NOMO-1 treated with DMSO at 0.1 percent for 48 hours (cell line): ENCODE measurements at regions not wholly inside any gene's neighbourhood (a gene's known extent, or its start where the extent isn't known, plus 50 kb on each side); places are given as distances from the start of the nearest gene placed in this dataset.

Source experiments
- DNase-seq: peaks from one replicate; lab custom pipeline; 2025; ENCODE audit not compliant: unreplicated experiment; lab: John Stamatoyannopoulos, UW

DNA sequence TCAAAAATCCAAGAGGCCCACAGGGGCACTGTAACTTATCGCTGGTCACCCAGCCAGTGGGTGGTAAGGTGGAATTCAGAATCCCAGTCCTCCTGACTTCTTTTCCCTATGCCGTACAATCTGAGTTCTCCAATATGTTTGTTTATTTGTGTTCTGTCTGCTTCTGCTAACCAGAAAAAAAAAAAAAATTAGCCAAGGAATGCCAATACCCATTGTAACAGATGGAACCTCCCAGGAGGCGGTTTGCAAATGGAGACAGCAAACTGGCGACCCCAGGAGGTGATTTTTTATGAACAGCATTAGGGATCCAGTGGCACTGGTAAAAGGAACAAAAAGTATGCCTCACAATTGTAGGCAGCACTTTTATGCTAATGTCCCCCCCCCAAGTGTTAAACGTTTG lies 189.0 kb upstream of the FGGY start:
- no peak for DNase-seq

- DNase-seq, result no peak
Observed at GRCh38 chr1:59108481-59109317, 188.2 kb upstream of the FGGY start.

- no peak for DNase-seq
Observed at GRCh38 chr1:59110271-59110670, 186.6 kb upstream of the FGGY start.

DNA sequence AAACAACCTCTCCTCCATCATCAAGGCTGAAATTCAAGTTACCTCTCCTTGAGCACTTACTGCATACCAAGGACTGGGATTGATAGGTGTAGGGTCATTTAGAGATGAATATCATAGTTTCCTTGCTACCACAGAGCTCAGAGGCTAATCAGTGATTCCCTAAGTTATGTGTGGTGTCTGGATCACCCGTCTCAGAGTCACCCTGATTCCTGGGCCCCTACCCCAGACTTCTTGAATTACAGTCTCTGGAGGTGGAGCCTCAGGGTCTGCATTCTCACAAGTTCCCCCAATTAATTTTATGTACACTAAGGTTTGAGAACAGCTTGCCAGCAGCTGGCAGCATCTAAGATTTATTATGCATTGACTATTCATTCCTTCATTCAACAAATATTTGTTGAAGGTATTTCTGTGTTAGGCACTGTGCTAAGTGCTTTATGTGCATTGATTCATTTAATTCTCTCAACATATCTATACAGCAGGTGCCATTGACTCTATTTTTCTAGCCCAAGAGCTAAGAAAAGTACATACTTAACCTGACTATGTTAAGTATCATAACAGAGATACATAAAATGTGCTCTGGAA lies 182.9 kb upstream of the FGGY start:
- DNase-seq, result no peak

DNA sequence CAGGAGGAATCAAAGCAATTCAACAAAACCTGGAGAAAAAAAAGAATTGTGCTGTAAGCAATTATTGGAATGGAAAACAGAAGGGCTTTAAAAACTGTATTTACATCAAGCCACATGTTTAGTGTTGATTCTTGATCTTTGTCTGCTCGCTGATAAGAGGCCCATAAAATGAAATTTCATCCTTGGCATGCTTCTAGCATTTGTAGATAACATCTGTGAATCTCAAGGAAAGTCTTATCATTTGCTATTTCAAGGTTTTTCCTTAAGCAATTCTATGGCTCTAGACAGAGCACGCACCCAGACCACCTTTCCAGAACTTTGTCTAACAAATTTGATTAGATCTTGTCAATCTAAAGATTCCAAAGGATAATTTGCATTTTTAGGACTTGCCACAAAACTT lies 181.0 kb upstream of the FGGY start:
- DNase-seq, result no peak

GRCh38 chr1:59116920-59117542 lies 179.9 kb upstream of the FGGY start:
- peak; percentile 27 for DNase-seq

DNA sequence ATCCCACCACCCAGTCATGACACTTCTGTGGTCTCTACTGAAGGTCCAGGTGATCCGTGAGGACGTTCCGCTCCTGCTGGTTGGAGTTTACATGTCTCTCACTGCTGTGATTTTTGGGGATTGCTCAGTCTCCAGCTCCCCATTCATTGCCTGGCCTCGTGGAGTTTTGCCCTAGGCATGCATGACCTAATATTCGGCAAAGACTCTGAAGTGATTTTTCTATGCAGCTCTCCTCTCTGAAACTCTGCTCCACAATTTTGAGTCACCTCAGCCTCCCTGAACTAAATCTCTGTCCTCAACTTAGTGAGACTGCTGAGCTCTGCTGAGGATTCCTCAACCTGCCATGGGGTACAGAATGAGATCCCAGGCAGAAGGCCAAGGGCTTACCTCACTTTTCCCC lies 174.4 kb upstream of the FGGY start:
- no peak for DNase-seq

GRCh38 chr1:59123081-59123681 lies 173.7 kb upstream of the FGGY start:
- DNase-seq, result no peak

DNA sequence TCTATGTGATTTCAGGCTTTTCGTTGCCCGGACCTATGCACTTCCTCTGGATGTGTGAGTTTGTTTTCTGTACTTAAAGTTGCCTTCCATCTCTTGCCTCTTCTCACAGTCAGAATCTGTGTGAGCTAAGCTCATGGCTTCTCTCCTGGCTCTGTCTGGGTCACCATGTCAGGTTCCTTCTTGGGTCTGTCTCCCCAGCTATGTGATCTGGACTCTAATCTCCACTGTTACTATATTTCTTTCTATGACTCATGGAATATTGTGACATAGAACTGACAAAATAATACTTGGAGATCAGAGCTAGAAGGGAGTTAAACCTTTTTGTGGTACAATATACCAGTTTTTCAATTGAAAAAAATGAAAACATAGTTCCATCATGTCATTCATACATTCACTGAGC lies 172.7 kb upstream of the FGGY start:
- peak; percentile 19 for DNase-seq

GRCh38 chr1:59125154-59125553 lies 171.7 kb upstream of the FGGY start:
- DNase-seq, result no peak

- DNase-seq, result no peak
Observed at GRCh38 chr1:59125676-59126320, 171.1 kb upstream of the FGGY start.

DNA sequence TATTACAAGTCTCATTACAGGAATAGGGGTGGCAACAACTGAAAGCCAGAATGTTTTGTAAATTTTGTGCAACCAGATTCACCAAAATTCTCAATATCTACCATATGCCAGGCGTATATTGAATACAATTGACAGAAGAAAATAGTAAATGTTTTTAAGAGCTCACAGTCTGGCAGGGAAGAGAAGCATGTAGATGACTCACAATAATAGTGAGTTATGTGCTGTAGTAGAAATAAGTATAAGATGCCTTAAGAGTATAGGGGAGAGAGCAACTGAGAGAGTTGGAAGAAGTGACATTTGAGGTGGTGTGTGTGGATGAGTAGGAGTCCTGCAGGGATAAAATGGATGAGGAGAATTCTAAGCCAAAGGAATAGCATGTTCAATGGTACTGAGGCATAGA lies 170.5 kb upstream of the FGGY start:
- DNase-seq, result no peak

DNA sequence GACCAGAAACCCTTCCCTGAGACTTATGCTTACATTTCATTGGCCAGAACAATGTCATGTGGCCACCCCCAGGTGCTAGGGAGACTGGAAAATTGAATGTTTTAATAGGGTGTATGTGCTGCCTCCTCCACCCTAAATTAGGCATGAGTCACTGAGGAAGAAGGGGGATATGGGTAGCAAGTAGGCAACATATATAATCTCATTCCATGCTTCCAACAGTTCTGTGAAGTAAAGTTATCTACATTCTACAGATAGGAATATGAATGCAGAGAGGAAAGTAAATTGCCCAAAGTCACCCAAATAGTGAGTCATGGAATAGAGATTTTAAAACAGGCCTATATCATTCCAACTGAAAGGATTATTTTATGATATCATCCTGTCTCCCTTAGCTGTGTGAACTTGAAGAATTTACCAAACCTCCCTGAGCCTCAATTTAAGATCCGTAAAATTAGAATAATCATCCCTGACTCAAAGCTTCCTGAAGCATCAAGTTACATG lies 168.6 kb upstream of the FGGY start:
- no peak for DNase-seq

- DNase-seq, result no peak
Observed at GRCh38 chr1:59128784-59129227, 168.1 kb upstream of the FGGY start.

DNA sequence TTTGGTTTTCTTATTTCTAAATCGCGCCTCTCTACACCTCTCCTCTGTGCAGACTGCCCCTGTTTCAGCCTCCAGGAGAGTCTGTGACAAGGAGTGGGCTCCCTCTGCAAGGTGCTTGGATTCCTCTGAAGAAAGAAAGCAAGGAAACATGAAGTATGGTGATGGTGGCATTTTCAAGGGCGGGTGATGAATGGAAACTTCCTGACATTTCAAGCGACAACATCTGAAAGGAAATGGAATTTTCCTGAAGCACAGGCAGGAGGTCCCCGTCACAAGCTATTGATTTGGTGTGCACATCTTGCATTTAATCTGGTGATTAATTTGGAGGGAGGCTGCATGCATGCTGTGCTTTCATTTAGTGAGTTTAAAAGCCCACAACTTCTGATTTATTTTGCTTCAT lies 164.6 kb upstream of the FGGY start:
- no peak for DNase-seq

GRCh38 chr1:59133997-59134396 lies 162.9 kb upstream of the FGGY start:
- no peak for DNase-seq

GRCh38 chr1:59135761-59136255 lies 161.1 kb upstream of the FGGY start:
- no peak for DNase-seq

GRCh38 chr1:59136541-59137275 lies 160.2 kb upstream of the FGGY start:
- DNase-seq, result peak; percentile 62

GRCh38 chr1:59137276-59137615 lies 159.6 kb upstream of the FGGY start:
- no peak for DNase-seq

DNA sequence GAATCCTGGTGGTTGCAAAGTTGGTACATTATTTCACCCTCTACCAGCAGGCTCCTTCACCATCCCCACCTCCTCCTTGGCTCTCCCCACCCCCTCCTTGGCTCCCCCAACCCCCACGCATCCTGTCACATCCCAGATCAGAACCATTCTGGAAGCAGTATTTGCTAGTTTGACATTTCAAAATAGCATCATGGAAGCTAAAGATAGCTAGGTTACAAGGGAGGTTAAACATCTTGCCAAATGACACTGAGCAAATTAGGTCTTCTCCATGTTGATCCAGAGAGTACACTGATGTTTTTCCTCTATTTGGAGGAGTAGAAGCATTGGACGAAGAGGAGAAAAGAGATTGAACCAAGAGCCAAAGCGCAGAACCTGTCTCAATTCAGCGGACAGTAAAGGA lies 158.9 kb upstream of the FGGY start:
- no peak for DNase-seq
